HEK293 (cell line): ENCODE measurements at regions not wholly inside any gene's neighbourhood (a gene's known extent, or its start where the extent isn't known, plus 50 kb on each side); places are given as distances from the start of the nearest gene placed in this dataset.

Experiments
- CTCF ChIA-PET: fragments of 350-600 bp; formaldehyde crosslinking; extraction: SDS; loops from one replicate; lab custom pipeline; 2021; ENCODE audit warnings: antibody characterized with exemption; lab: Yijun Ruan, JAX
- POLR2A ChIA-PET: fragments of 300-600 bp; formaldehyde crosslinking; extraction: SDS; loops from one replicate; lab custom pipeline; 2020; ENCODE audit warnings: antibody characterized with exemption, inconsistent platforms; lab: Yijun Ruan, JAX
- H3K27ac ChIP-seq: fragments of 200-500 bp; sonication (Bioruptor generic); 2 replicates; pipeline ENCODE4 v1.5.1; 2014; ENCODE audit warnings: low read depth, low read length, control low read depth, inconsistent platforms; ENCODE audit errors: extremely low read depth
- H3K36me3 ChIP-seq, 2 experiments: fragments of 200-500 bp in 1 of 2; sonication (Bioruptor generic) in 1 of 2; 1 replicate in 1 of 2; 2 replicates in 1 of 2; pipeline ENCODE4 v1.5.1; 2014 to 2017; ENCODE audit warnings: inconsistent platforms in 2 of 2, low read length in 2 of 2; ENCODE audit not compliant: control insufficient read depth in 2 of 2, insufficient read depth in 1 of 2
- H3K4me1 ChIP-seq: fragments of 200-500 bp; sonication (Bioruptor generic); 2 replicates; pipeline ENCODE4 v1.5.1; 2014; ENCODE audit warnings: mild to moderate bottlenecking, low read length, inconsistent platforms; ENCODE audit not compliant: control insufficient read depth, insufficient read depth
- H3K4me3 ChIP-seq: 2 replicates; pipeline ENCODE4 v1.5.1; 2011; ENCODE audit warnings: low read depth, mild to moderate bottlenecking, control low read depth, low read length, moderate library complexity
- H3K9me3 ChIP-seq: fragments of 200-500 bp; sonication (Bioruptor generic); 2 replicates; pipeline ENCODE4 v1.5.1; 2014; ENCODE audit warnings: low read depth, low read length, inconsistent platforms; ENCODE audit not compliant: control insufficient read depth, insufficient read depth
- BCL11B ChIP-seq: fragments of 450-650 bp; formaldehyde crosslinking; IDR thresholded peaks from 2 replicates; pipeline ENCODE4 v1.5.1; 2016; ENCODE audit warnings: low read depth, missing biosample characterization, missing genetic modification characterization
- KLF1 ChIP-seq: fragments of 450-650 bp; formaldehyde crosslinking; IDR thresholded peaks from 2 replicates; pipeline ENCODE4 v1.5.1; 2016; ENCODE audit warnings: missing biosample characterization, missing genetic modification characterization
- MEIS1 ChIP-seq: sonication (generic); formaldehyde crosslinking; IDR thresholded peaks from 2 replicates; pipeline ENCODE4 v1.8.1; 2022; ENCODE audit warnings: missing genetic modification reagents, mild to moderate bottlenecking, borderline replicate concordance
- MZF1 ChIP-seq: fragments of 450-650 bp; formaldehyde crosslinking; IDR thresholded peaks from 2 replicates; pipeline ENCODE4 v1.5.1; 2017; ENCODE audit warnings: missing biosample characterization, missing genetic modification characterization, borderline replicate concordance
- REPIN1 ChIP-seq: fragments of 450-650 bp; formaldehyde crosslinking; IDR thresholded peaks from 2 replicates; pipeline ENCODE4 v1.5.1; 2017; ENCODE audit warnings: missing biosample characterization, missing genetic modification characterization, low read depth
- SCRT2 ChIP-seq: fragments of 450-650 bp; formaldehyde crosslinking; IDR thresholded peaks from 2 replicates; pipeline ENCODE4 v1.5.1; 2016; ENCODE audit warnings: missing biosample characterization, missing genetic modification characterization
- SP3 ChIP-seq: fragments of 450-650 bp; formaldehyde crosslinking; IDR thresholded peaks from 2 replicates; pipeline ENCODE4 v1.5.1; 2016; ENCODE audit warnings: missing biosample characterization, missing genetic modification characterization
- ZBTB21 ChIP-seq: fragments of 450-650 bp; formaldehyde crosslinking; IDR thresholded peaks from 2 replicates; pipeline ENCODE4 v1.5.1; 2017; ENCODE audit warnings: missing biosample characterization, missing genetic modification characterization
- ZFP3 ChIP-seq: fragments of 450-650 bp; formaldehyde crosslinking; IDR thresholded peaks from 2 replicates; pipeline ENCODE4 v1.5.1; 2016; ENCODE audit warnings: low read depth, missing biosample characterization, missing genetic modification characterization
- ZIC2 ChIP-seq: fragments of 450-650 bp; formaldehyde crosslinking; IDR thresholded peaks from 2 replicates; pipeline ENCODE4 v1.5.1; 2016; ENCODE audit warnings: missing biosample characterization, missing genetic modification characterization
- ZNF133 ChIP-seq: fragments of 450-650 bp; formaldehyde crosslinking; IDR thresholded peaks from 2 replicates; pipeline ENCODE4 v1.5.1; 2016; ENCODE audit warnings: missing biosample characterization, missing genetic modification characterization
- ZNF138 ChIP-seq: fragments of 450-650 bp; formaldehyde crosslinking; IDR thresholded peaks from 2 replicates; pipeline ENCODE4 v1.5.1; 2016; ENCODE audit warnings: missing biosample characterization, missing genetic modification characterization, borderline replicate concordance
- ZNF202 ChIP-seq: fragments of 450-650 bp; formaldehyde crosslinking; IDR thresholded peaks from 2 replicates; pipeline ENCODE4 v1.5.1; 2016; ENCODE audit warnings: missing biosample characterization, missing genetic modification characterization, borderline replicate concordance
- ZNF350 ChIP-seq: fragments of 450-650 bp; formaldehyde crosslinking; IDR thresholded peaks from 2 replicates; pipeline ENCODE4 v1.5.0; 2017; ENCODE audit warnings: missing biosample characterization, mild to moderate bottlenecking, missing genetic modification characterization
- ZNF37A ChIP-seq: fragments of 450-650 bp; IDR thresholded peaks from 2 replicates; pipeline ENCODE4 v1.5.1; 2018; ENCODE audit warnings: missing biosample characterization, missing genetic modification characterization
- ZNF48 ChIP-seq: fragments of 450-650 bp; formaldehyde crosslinking; IDR thresholded peaks from 2 replicates; pipeline ENCODE4 v1.5.1; 2016; ENCODE audit warnings: missing biosample characterization, missing genetic modification characterization
- ZNF664 ChIP-seq: fragments of 450-650 bp; formaldehyde crosslinking; IDR thresholded peaks from 2 replicates; pipeline ENCODE4 v1.5.1; 2016; ENCODE audit warnings: missing biosample characterization, missing genetic modification characterization
- ZNF76 ChIP-seq: fragments of 450-650 bp; formaldehyde crosslinking; IDR thresholded peaks from 2 replicates; pipeline ENCODE4; 2016; ENCODE audit warnings: low read depth, missing biosample characterization, missing genetic modification characterization, borderline replicate concordance
- ZNF792 ChIP-seq: fragments of 450-650 bp; formaldehyde crosslinking; IDR thresholded peaks from 2 replicates; pipeline ENCODE4 v1.5.1; 2016; ENCODE audit warnings: missing biosample characterization, missing genetic modification characterization
- ZNF843 ChIP-seq: fragments of 450-650 bp; formaldehyde crosslinking; IDR thresholded peaks from 2 replicates; pipeline ENCODE4 v1.5.1; 2016; ENCODE audit warnings: missing biosample characterization, missing genetic modification characterization
- TF ChIP-seq, protein P1 (sequence below): fragments of 450-650 bp; formaldehyde crosslinking; IDR thresholded peaks from 2 replicates; pipeline ENCODE4 v1.5.1; 2016; ENCODE audit warnings: missing biosample characterization, missing genetic modification characterization
- TF ChIP-seq, protein P2 (sequence below): fragments of 450-650 bp; formaldehyde crosslinking; IDR thresholded peaks from 2 replicates; pipeline ENCODE4 v1.5.1; 2016; ENCODE audit warnings: missing biosample characterization, missing genetic modification characterization
- TF ChIP-seq, protein P3 (sequence below): fragments of 450-650 bp; formaldehyde crosslinking; IDR thresholded peaks from 2 replicates; pipeline ENCODE4 v1.5.1; 2016; ENCODE audit warnings: missing biosample characterization, missing genetic modification characterization, low read depth
- TF ChIP-seq, protein P4 (sequence below): sonication (generic); formaldehyde crosslinking; IDR thresholded peaks from 2 replicates; pipeline ENCODE4 v1.8.1; 2022; ENCODE audit warnings: mild to moderate bottlenecking, moderate library complexity, missing genetic modification reagents

DNA sequence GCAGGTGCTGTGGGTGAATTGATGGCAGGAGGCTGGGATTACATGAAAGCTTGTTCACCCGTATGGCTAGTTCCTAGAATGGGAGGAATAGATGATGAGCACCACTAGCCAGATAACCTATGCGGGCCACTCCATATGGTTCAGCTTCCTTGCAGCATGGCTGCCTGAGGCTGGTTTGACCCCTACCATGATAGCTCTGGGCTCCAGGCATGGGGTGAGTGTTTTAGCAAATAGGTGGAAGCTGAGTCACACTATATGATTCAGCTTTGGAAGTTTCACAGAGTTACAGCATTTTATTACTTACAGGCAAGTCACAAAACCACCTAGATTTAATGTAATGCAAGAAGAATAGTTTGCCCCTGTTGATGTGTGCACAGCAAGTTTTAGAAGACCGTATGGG, 603.2 kb downstream of the STIM2 start:
- ChIA-PET CTCF (no interaction called here), POLR2A (no interaction called here)
- Histone ChIP-seq H3K4me3 (no peak overlapping the region), H3K4me1 (no peaks in the 10 kb centered on the region), H3K9me3 (no peaks in the 10 kb centered on the region), H3K36me3 (no peaks in the 10 kb centered on the region), H3K27ac (no peak overlapping the region)
- TF ChIP-seq BCL11B: no peak
- no peak for TF ChIP-seq ZNF133
- TF ChIP-seq SP3: no peak
- TF ChIP-seq ZNF843: no peak
- TF ChIP-seq, protein P1, sequence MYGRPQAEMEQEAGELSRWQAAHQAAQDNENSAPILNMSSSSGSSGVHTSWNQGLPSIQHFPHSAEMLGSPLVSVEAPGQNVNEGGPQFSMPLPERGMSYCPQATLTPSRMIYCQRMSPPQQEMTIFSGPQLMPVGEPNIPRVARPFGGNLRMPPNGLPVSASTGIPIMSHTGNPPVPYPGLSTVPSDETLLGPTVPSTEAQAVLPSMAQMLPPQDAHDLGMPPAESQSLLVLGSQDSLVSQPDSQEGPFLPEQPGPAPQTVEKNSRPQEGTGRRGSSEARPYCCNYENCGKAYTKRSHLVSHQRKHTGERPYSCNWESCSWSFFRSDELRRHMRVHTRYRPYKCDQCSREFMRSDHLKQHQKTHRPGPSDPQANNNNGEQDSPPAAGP (tag by site-specific recombination): no peak
- TF ChIP-seq ZNF37A (tag by site-specific recombination): no peak
- TF ChIP-seq MEIS1: no peak
- TF ChIP-seq ZFP3 (tag by site-specific recombination): no peak
- no peak for TF ChIP-seq ZBTB21 (tag by site-specific recombination)
- no peak for TF ChIP-seq ZNF76 (tag by site-specific recombination)
- TF ChIP-seq, protein P2, sequence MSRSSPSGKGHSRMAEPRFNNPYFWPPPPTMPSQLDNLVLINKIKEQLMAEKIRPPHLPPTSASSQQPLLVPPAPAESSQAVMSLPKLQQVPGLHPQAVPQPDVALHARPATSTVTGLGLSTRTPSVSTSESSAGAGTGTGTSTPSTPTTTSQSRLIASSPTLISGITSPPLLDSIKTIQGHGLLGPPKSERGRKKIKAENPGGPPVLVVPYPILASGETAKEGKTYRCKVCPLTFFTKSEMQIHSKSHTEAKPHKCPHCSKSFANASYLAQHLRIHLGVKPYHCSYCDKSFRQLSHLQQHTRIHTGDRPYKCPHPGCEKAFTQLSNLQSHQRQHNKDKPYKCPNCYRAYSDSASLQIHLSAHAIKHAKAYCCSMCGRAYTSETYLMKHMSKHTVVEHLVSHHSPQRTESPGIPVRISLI (tag by site-specific recombination): no peak
- TF ChIP-seq ZNF350 (tag by site-specific recombination): no peak
- no peak for TF ChIP-seq ZNF48 (tag by site-specific recombination)
- TF ChIP-seq MZF1 (tag by site-specific recombination): no peak

DNA sequence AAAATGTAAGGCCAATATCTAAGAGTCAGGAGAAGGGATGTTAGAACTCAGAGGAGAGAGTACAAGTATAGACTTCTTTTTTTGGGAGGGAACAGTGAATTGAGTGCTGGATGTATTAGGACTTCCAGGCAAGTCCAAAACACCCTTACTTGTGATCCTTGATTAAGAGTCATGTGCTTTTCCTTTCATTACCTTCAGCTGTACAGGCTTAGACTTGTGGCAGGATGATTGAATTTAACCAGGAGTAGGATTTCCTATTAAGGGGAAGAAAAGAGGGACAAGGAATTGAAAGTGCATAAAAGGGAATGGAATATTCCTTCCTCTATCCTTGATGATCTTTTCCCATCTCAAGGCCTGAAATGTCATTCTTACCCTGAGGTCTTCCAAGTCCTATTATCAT, 606.7 kb downstream of the STIM2 start:
- no peak overlapping the region for H3K4me3 ChIP-seq
- no peaks in the 10 kb centered on the region for H3K4me1 ChIP-seq
- no peak for TF ChIP-seq KLF1 (tag by site-specific recombination)
- TF ChIP-seq ZNF138 (tag by site-specific recombination): no peak
- TF ChIP-seq, protein P3, sequence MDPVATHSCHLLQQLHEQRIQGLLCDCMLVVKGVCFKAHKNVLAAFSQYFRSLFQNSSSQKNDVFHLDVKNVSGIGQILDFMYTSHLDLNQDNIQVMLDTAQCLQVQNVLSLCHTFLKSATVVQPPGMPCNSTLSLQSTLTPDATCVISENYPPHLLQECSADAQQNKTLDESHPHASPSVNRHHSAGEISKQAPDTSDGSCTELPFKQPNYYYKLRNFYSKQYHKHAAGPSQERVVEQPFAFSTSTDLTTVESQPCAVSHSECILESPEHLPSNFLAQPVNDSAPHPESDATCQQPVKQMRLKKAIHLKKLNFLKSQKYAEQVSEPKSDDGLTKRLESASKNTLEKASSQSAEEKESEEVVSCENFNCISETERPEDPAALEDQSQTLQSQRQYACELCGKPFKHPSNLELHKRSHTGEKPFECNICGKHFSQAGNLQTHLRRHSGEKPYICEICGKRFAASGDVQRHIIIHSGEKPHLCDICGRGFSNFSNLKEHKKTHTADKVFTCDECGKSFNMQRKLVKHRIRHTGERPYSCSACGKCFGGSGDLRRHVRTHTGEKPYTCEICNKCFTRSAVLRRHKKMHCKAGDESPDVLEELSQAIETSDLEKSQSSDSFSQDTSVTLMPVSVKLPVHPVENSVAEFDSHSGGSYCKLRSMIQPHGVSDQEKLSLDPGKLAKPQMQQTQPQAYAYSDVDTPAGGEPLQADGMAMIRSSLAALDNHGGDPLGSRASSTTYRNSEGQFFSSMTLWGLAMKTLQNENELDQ: no peak
- TF ChIP-seq, protein P4, sequence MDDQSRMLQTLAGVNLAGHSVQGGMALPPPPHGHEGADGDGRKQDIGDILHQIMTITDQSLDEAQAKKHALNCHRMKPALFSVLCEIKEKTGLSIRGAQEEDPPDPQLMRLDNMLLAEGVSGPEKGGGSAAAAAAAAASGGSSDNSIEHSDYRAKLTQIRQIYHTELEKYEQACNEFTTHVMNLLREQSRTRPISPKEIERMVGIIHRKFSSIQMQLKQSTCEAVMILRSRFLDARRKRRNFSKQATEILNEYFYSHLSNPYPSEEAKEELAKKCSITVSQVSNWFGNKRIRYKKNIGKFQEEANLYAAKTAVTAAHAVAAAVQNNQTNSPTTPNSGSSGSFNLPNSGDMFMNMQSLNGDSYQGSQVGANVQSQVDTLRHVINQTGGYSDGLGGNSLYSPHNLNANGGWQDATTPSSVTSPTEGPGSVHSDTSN (CRISPR knock-in tag): no peak
- no peak for TF ChIP-seq ZNF792 (tag by site-specific recombination)
- TF ChIP-seq ZNF202 (tag by site-specific recombination): no peak
- TF ChIP-seq SCRT2 (tag by site-specific recombination): no peak
- no peak for TF ChIP-seq ZNF664
- no peak for TF ChIP-seq REPIN1 (tag by site-specific recombination)
- TF ChIP-seq ZIC2 (tag by site-specific recombination): no peak
- TF ChIP-seq, all 188 proteins: peak for 0
- Histone ChIP-seq H3K27ac (no peak overlapping the region), H3K36me3 (no peaks in the 10 kb centered on the region), H3K9me3 (no peaks in the 10 kb centered on the region)
- ChIA-PET CTCF (no interaction called here), POLR2A (no interaction called here)
